ENCODE measurements at regions not wholly inside any gene's neighbourhood (a gene's known extent, or its start where the extent isn't known, plus 50 kb on each side); places are given as distances from the start of the nearest gene placed in this dataset.
"Not testable (repeated sequence)": the region's sequence is repeated elsewhere in the genome, so short reads cannot be mapped to it uniquely, and the experiment has no call there.

DNA sequence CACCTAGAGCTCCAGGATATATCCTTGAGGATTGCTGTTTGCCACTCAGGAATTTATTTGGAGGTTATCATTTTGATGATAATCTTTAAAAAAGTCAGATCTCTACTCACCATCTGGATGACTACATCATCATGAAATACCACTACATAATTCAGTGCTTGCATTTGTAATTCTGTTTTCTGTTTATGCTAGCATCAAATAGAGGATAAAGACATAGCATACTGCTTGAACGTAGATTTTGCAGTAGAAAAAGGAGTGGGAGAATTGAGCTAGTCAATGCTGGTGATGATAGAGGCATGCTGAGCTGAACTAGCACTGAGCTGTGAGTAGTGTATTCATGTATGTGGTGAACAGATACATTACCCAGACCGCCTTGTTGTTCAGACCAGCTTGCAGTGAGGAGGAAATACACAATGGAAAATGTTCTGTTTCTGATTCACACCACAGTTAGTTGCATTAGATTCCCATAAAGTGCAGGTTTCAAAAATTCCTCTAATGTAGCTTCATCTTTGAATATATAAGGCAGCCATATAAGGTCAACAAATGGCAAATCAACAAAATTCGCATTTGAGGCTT, 68.8 kb upstream of the CDC42EP3 start:
- no peak for DNase-seq (ENCODE audit: extremely low read depth, low read depth)
- TF ChIP-seq, protein P1, sequence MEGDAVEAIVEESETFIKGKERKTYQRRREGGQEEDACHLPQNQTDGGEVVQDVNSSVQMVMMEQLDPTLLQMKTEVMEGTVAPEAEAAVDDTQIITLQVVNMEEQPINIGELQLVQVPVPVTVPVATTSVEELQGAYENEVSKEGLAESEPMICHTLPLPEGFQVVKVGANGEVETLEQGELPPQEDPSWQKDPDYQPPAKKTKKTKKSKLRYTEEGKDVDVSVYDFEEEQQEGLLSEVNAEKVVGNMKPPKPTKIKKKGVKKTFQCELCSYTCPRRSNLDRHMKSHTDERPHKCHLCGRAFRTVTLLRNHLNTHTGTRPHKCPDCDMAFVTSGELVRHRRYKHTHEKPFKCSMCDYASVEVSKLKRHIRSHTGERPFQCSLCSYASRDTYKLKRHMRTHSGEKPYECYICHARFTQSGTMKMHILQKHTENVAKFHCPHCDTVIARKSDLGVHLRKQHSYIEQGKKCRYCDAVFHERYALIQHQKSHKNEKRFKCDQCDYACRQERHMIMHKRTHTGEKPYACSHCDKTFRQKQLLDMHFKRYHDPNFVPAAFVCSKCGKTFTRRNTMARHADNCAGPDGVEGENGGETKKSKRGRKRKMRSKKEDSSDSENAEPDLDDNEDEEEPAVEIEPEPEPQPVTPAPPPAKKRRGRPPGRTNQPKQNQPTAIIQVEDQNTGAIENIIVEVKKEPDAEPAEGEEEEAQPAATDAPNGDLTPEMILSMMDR (IDR thresholded peaks at IDR 0.05; ENCODE audit: low read depth, low read length), result no peak

DNA sequence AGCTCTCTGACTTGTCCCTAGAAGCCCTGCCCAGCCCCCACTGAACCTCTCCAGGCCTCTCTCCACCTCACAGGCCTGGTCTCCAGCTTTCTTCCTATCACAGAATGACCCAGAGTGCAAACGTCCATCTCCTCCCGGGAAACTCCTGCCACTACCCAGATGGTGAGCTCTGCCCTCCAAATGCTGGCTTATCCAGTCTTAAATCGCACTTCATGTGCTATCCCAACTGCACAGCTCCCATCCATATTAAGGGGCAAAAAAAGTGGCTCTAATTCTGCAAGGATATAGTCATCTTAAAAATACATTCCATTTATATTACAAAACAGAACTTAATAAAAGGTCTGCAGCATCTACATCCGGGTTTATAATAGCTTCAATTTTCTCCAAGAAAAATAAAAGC, 70.8 kb upstream of the CDC42EP3 start:
- no peak for DNase-seq (ENCODE audit: extremely low read depth, low read depth)
- TF ChIP-seq, protein P1 (IDR thresholded peaks at IDR 0.05; ENCODE audit: low read depth, low read length), result no peak

- TF ChIP-seq, protein P1 (IDR thresholded peaks at IDR 0.05; ENCODE audit: low read depth, low read length), result no peak
- no peak for DNase-seq (ENCODE audit: extremely low read depth, low read depth)
These were observed 72.6 kb upstream of the CDC42EP3 start for GRCh38 chr2:37744010-37744409.

GRCh38 chr2:37744961-37745360, 73.5 kb upstream of the CDC42EP3 start:
- not testable (repeated sequence) for DNase-seq (ENCODE audit: extremely low read depth, low read depth)

DNA sequence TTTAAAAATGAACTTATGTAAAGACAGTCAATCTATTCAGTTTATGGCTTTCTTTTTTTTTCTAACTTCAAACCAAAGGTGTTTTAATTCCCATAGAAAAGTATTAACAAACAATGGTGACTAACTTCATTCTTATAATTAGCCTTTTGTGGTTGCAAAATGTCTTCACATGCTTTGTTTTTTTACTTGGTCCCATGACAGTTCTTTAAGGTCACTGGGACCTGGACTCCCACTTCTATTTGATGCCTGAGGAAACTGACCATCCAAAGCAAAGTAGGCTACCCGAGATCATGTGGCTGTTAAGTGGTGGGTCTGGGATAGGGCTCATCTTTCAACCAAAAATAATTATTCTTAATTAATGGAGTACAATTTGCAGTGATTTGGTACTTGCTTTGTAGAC, 74.6 kb upstream of the CDC42EP3 start:
- not testable (repeated sequence) for DNase-seq (ENCODE audit: extremely low read depth, low read depth)

- TF ChIP-seq, protein P1 (IDR thresholded peaks at IDR 0.05; ENCODE audit: low read depth, low read length), result no peak
- DNase-seq (ENCODE audit: extremely low read depth, low read depth), result no peak
These were observed 75.4 kb upstream of the CDC42EP3 start for GRCh38 chr2:37746883-37747282.

GRCh38 chr2:37748541-37748940, 77.1 kb upstream of the CDC42EP3 start:
- TF ChIP-seq, protein P1 (IDR thresholded peaks at IDR 0.05; ENCODE audit: low read depth, low read length), result no peak
- DNase-seq (ENCODE audit: extremely low read depth, low read depth), result no peak

- not testable (repeated sequence) for DNase-seq (ENCODE audit: extremely low read depth, low read depth)
These were observed 78.8 kb upstream of the CDC42EP3 start for GRCh38 chr2:37750286-37750685.

DNA sequence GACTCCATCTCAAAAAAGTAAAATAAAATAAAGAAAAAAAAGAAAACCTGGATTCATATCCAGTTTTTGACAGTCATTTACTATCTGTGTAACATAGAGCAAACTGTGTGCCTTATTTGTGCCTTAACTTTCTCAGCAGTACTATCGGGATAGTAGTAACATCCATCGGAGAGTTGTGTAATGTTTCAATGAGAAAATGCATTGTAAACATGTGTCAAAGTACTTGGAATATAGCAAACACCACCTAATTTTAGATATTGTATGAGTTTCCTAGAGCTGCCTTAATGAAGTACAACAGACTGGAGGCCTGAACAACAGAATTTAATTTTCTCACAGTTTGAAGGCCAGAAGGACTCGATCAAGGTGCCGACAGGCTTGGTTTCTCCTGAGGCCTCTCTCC, 81.3 kb upstream of the CDC42EP3 start:
- TF ChIP-seq, protein P1 (IDR thresholded peaks at IDR 0.05; ENCODE audit: low read depth, low read length), result no peak
- DNase-seq (ENCODE audit: extremely low read depth, low read depth), result no peak

Measured in AG09319 (cell line).